Activated CD8-positive, alpha-beta T cell treated with anti-CD3 and anti-CD28 coated beads for 36 hours (primary cell): ENCODE measurements at regions not wholly inside any gene's neighbourhood (a gene's known extent, or its start where the extent isn't known, plus 50 kb on each side); places are given as distances from the start of the nearest gene placed in this dataset.
"Not testable (repeated sequence)": the region's sequence is repeated elsewhere in the genome, so short reads cannot be mapped to it uniquely, and the experiment has no call there.

Source experiments
- ATAC-seq: fragments of 200-7000 bp; cut with Tn5 transposase; one replicate; pipeline ENCODE4 v1.10.0; 2021; ENCODE audit warnings: mild to moderate bottlenecking, moderate library complexity
- CTCF ChIA-PET: fragments of 350-600 bp; sonication (Branson Sonifier 250); formaldehyde crosslinking; loops from one replicate; lab custom pipeline; 2021; ENCODE audit warnings: antibody characterized with exemption; lab: Charles Lee
- POLR2A ChIA-PET: fragments of 350-600 bp; sonication (Branson Sonifier 250); formaldehyde crosslinking; loops from one replicate; lab custom pipeline; 2021; ENCODE audit warnings: antibody characterized with exemption; lab: Charles Lee
- DNase-seq: peaks from one replicate; pipeline ENCODE4 v3.0.0-alpha.2; 2020
- H3K27ac Mint-ChIP-seq: one replicate; pipeline ENCODE4 v1.8.0; 2021; ENCODE audit warnings: mild to moderate bottlenecking, mixed read lengths
- H3K27me3 Mint-ChIP-seq: one replicate; pipeline ENCODE4 v1.8.0; 2021; ENCODE audit warnings: mixed read lengths
- H3K36me3 Mint-ChIP-seq: one replicate; pipeline ENCODE4 v1.8.0; 2021; ENCODE audit warnings: low read depth, mixed read lengths
- H3K4me1 Mint-ChIP-seq: one replicate; pipeline ENCODE4 v1.8.0; 2021; ENCODE audit warnings: low read depth, mixed read lengths
- H3K4me3 Mint-ChIP-seq: one replicate; pipeline ENCODE4 v1.8.0; 2021; ENCODE audit warnings: mild to moderate bottlenecking, moderate library complexity, mixed read lengths
- H3K9me3 Mint-ChIP-seq: one replicate; pipeline ENCODE4 v1.8.0; 2021; ENCODE audit warnings: mixed read lengths
- intact Hi-C: fragments of 100-400 bp; cut with micrococcal nuclease; formaldehyde crosslinking; loops from one replicate; pipeline ENCODE4 v1.10.0; 2022
- TF ChIP-seq, protein P1 (sequence below): fragments of 200-600 bp; IDR thresholded peaks from one replicate; pipeline ENCODE4 v1.8.0; 2022; ENCODE audit warnings: antibody characterized with exemption, mild to moderate bottlenecking

DNA sequence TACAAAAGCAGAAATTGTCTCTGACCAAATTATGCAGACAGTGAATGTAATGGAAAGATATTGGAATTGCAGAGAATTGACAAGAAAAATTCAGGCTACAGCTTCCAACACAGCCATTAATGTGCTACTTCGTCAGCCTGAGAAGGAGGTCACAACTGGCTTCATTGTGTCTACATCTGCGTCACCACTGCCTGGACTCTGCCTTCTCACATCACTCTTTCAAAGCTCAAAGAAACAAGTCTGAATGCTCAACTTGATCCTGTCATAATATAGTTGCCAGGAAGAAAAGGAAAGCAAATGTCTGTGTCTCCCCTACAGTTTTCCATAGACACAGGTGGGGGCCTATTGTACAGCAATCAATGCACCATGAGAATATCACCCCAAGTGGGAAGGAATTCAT lies 806.5 kb upstream of the CDH10 start:
- H3K27ac Mint-ChIP-seq = no peak overlapping the region
- ATAC-seq (no peak), DNase-seq (no peak)
- H3K4me3 Mint-ChIP-seq = no peak overlapping the region
- no peaks in the 10 kb centered on the region for H3K36me3 Mint-ChIP-seq
- peaks cover 5% of the 10 kb centered on the region for H3K9me3 Mint-ChIP-seq
- ChIA-PET POLR2A (no interaction called here), CTCF (no interaction called here)
- TF ChIP-seq, protein P1, sequence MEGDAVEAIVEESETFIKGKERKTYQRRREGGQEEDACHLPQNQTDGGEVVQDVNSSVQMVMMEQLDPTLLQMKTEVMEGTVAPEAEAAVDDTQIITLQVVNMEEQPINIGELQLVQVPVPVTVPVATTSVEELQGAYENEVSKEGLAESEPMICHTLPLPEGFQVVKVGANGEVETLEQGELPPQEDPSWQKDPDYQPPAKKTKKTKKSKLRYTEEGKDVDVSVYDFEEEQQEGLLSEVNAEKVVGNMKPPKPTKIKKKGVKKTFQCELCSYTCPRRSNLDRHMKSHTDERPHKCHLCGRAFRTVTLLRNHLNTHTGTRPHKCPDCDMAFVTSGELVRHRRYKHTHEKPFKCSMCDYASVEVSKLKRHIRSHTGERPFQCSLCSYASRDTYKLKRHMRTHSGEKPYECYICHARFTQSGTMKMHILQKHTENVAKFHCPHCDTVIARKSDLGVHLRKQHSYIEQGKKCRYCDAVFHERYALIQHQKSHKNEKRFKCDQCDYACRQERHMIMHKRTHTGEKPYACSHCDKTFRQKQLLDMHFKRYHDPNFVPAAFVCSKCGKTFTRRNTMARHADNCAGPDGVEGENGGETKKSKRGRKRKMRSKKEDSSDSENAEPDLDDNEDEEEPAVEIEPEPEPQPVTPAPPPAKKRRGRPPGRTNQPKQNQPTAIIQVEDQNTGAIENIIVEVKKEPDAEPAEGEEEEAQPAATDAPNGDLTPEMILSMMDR = no peak
- intact Hi-C loops = no loop called here
- no peaks in the 10 kb centered on the region for H3K4me1 Mint-ChIP-seq
- no peaks in the 10 kb centered on the region for H3K27me3 Mint-ChIP-seq

GRCh38 chr5:25448646-25449045 lies 803.9 kb upstream of the CDH10 start:
- H3K9me3 Mint-ChIP-seq = peaks cover 9% of the 10 kb centered on the region
- no peak for DNase-seq

DNA sequence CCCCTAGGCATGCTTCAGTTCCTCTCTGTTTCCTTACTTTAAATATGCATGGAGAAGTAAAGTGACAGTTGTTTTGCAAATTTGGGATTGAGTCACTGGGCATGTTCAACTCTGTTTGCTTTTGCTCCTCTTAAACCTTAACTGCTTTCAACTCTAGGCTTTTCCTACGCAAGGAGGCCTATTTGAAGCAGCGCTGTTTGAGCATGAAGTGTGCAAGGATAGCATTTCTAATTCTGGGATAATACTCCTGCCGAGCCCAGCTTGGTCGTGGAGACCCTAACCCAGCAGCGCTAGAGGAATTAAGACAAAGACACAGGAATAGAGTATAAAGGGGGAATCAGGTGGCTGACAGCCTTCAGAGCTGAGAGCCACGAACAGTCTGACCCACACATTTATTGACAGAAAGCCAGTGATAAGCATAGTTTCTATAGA lies 803.4 kb upstream of the CDH10 start:
- CTCF ChIA-PET = no interaction called here
- POLR2A ChIA-PET = no interaction called here
- no peak overlapping the region for H3K27ac Mint-ChIP-seq
- H3K4me3 Mint-ChIP-seq = no peak overlapping the region
- intact Hi-C loops = no loop called here
- H3K27me3 Mint-ChIP-seq = no peaks in the 10 kb centered on the region
- H3K36me3 Mint-ChIP-seq = no peaks in the 10 kb centered on the region
- ATAC-seq = no peak
- H3K9me3 Mint-ChIP-seq = peaks cover 9% of the 10 kb centered on the region
- no peak for DNase-seq
- no peaks in the 10 kb centered on the region for H3K4me1 Mint-ChIP-seq
- TF ChIP-seq, protein P1 = no peak

More at GRCh38 chr5:25448646-25449045, 803.9 kb upstream of the CDH10 start:
- H3K36me3 Mint-ChIP-seq = no peaks in the 10 kb centered on the region
- no peak overlapping the region for H3K27ac Mint-ChIP-seq
- H3K4me3 Mint-ChIP-seq = no peak overlapping the region
- intact Hi-C loops = no loop called here
- ATAC-seq = no peak
- no peaks in the 10 kb centered on the region for H3K27me3 Mint-ChIP-seq
- ChIA-PET CTCF (no interaction called here), POLR2A (no interaction called here)
- TF ChIP-seq, protein P1 = no peak
- H3K4me1 Mint-ChIP-seq = no peaks in the 10 kb centered on the region

DNA sequence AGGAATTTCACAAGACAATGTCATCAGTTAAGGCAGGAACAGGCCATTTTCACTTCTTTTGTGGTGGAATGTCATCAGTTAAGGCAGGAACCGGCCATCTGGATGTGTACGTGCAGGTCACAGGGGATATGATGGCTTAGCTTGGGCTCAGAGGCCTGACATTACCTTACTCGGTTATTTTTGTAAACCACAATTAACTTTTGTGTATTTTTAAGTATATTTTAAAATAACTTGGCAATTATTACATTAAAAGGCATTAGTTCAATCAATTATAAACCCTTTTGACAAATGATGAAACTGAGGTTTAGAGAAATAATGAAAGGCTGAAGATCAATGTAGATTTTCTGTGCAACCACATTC lies 801.3 kb upstream of the CDH10 start:
- intact Hi-C loops, H3K4me1 Mint-ChIP-seq, H3K27me3 Mint-ChIP-seq, H3K9me3 Mint-ChIP-seq, CTCF ChIA-PET, H3K4me3 Mint-ChIP-seq, H3K36me3 Mint-ChIP-seq, DNase-seq, ATAC-seq, H3K27ac Mint-ChIP-seq: not testable (repeated sequence)
- POLR2A ChIA-PET = interaction anchor here (0.7 kb wide), 1 partner anchor 530 kb away, joined by 3 read pairs; no protein-coding TSS in a partner anchor

GRCh38 chr5:25445381-25446060 lies 800.7 kb upstream of the CDH10 start:
- H3K4me1 Mint-ChIP-seq, H3K27ac Mint-ChIP-seq, ATAC-seq, intact Hi-C loops, DNase-seq, CTCF ChIA-PET, H3K27me3 Mint-ChIP-seq, H3K36me3 Mint-ChIP-seq, H3K4me3 Mint-ChIP-seq: not testable (repeated sequence)
- peaks cover 13% of the 10 kb centered on the region for H3K9me3 Mint-ChIP-seq
- POLR2A ChIA-PET = interaction anchor here (0.7 kb wide), 1 partner anchor 531 kb away, joined by 3 read pairs; no protein-coding TSS in a partner anchor

GRCh38 chr5:25444697-25445096 lies 799.9 kb upstream of the CDH10 start:
- CTCF ChIA-PET = no interaction called here
- POLR2A ChIA-PET = no interaction called here
- no peak overlapping the region for H3K27ac Mint-ChIP-seq

More at GRCh38 chr5:25444697-25445096, 799.9 kb upstream of the CDH10 start:
- Mint-ChIP-seq H3K9me3 (peaks cover 10% of the 10 kb centered on the region), H3K4me1 (no peaks in the 10 kb centered on the region), H3K4me3 (no peak overlapping the region), H3K36me3 (no peaks in the 10 kb centered on the region), H3K27me3 (no peaks in the 10 kb centered on the region)
- ATAC-seq (no peak), DNase-seq (no peak)
- intact Hi-C loops = no loop called here
- TF ChIP-seq, protein P1 = no peak
